RWPE2 (cell line): ENCODE measurements at regions not wholly inside any gene's neighbourhood (a gene's known extent, or its start where the extent isn't known, plus 50 kb on each side); places are given as distances from the start of the nearest gene placed in this dataset.

ENCODE experiments used
- ATAC-seq: fragments of 200-7000 bp; cut with Tn5 transposase; 3 replicates; pipeline ENCODE4 v1.9.1; 2021; ENCODE audit warnings: low read depth
- DNase-seq: peaks from one replicate; pipeline ENCODE4 v3.0.0-alpha.2; 2020; ENCODE audit warnings: low spot score
- H3K27ac ChIP-seq: fragments of 450-650 bp; 2 replicates; pipeline ENCODE4 v1.5.1; 2017; ENCODE audit warnings: mild to moderate bottlenecking; ENCODE audit not compliant: poor library complexity, severe bottlenecking
- H3K27me3 ChIP-seq: fragments of 250-450 bp; sonication (Bioruptor Pico); 2 replicates; pipeline ENCODE4 v1.5.1; 2021; ENCODE audit warnings: mild to moderate bottlenecking, moderate library complexity; ENCODE audit not compliant: insufficient read depth, poor library complexity, severe bottlenecking
- H3K36me3 ChIP-seq: fragments of 250-450 bp; sonication (Bioruptor Pico); 2 replicates; pipeline ENCODE4 v1.5.1; 2020; ENCODE audit warnings: low read depth, mild to moderate bottlenecking, moderate library complexity
- H3K4me1 ChIP-seq: fragments of 250-450 bp; sonication (Bioruptor Pico); 2 replicates; pipeline ENCODE4 v1.5.1; 2021; ENCODE audit warnings: mild to moderate bottlenecking, moderate library complexity; ENCODE audit not compliant: insufficient read depth, poor library complexity, severe bottlenecking
- H3K4me3 ChIP-seq: fragments of 250-450 bp; sonication (Bioruptor Pico); 2 replicates; pipeline ENCODE4 v1.5.1; 2021; ENCODE audit warnings: mild to moderate bottlenecking, moderate library complexity; ENCODE audit not compliant: severe bottlenecking
- H3K9me3 ChIP-seq: fragments of 250-450 bp; sonication (Bioruptor Pico); 2 replicates; pipeline ENCODE4 v1.5.1; 2021; ENCODE audit warnings: mild to moderate bottlenecking, moderate library complexity; ENCODE audit not compliant: severe bottlenecking
- CTCF ChIP-seq: fragments of 450-650 bp; IDR thresholded peaks from one replicate; pipeline ENCODE4 v1.5.1; 2017; ENCODE audit warnings: mild to moderate bottlenecking, moderate library complexity; ENCODE audit not compliant: poor library complexity, severe bottlenecking

- Histone ChIP-seq H3K36me3 (no peaks in the 10 kb centered on the region), H3K4me1 (peaks cover 3% of the 10 kb centered on the region), H3K9me3 (no peaks in the 10 kb centered on the region), H3K27me3 (no peaks in the 10 kb centered on the region), H3K4me3 (no peak overlapping the region), H3K27ac (no peak overlapping the region)
- DNase-seq (no peak), ATAC-seq (peak; percentile 78)
- no peak for TF ChIP-seq CTCF
Observed at GRCh38 chr21:27219068-27219467, 252.2 kb upstream of the ADAMTS5 start.

- DNase-seq (no peak), ATAC-seq (no peak)
- Histone ChIP-seq H3K4me3 (no peak overlapping the region), H3K36me3 (no peaks in the 10 kb centered on the region), H3K4me1 (no peaks in the 10 kb centered on the region), H3K9me3 (no peaks in the 10 kb centered on the region), H3K27me3 (no peaks in the 10 kb centered on the region), H3K27ac (no peak overlapping the region)
- TF ChIP-seq CTCF: no peak
Observed at GRCh38 chr21:27213303-27213702, 246.4 kb upstream of the ADAMTS5 start.

- no peaks in the 10 kb centered on the region for H3K4me1 ChIP-seq
- ATAC-seq: no peak
- H3K27me3 ChIP-seq: no peaks in the 10 kb centered on the region
- no peak overlapping the region for H3K27ac ChIP-seq
- no peak overlapping the region for H3K4me3 ChIP-seq
- no peaks in the 10 kb centered on the region for H3K36me3 ChIP-seq
- no peak for DNase-seq
- no peaks in the 10 kb centered on the region for H3K9me3 ChIP-seq
- no peak for TF ChIP-seq CTCF
Observed at GRCh38 chr21:27212441-27212840, 245.6 kb upstream of the ADAMTS5 start.

GRCh38 chr21:27209546-27209945 is 242.7 kb upstream of the ADAMTS5 start:
- no peaks in the 10 kb centered on the region for H3K4me1 ChIP-seq
- no peak for DNase-seq
- no peak overlapping the region for H3K4me3 ChIP-seq
- H3K27me3 ChIP-seq: no peaks in the 10 kb centered on the region
- ATAC-seq: no peak
- H3K9me3 ChIP-seq: no peaks in the 10 kb centered on the region
- H3K36me3 ChIP-seq: no peaks in the 10 kb centered on the region
- H3K27ac ChIP-seq: no peak overlapping the region
- TF ChIP-seq CTCF: no peak

- no peak for TF ChIP-seq CTCF
- DNase-seq (no peak), ATAC-seq (no peak)
- no peaks in the 10 kb centered on the region for H3K9me3 ChIP-seq
- H3K4me3 ChIP-seq: no peak overlapping the region
- no peaks in the 10 kb centered on the region for H3K4me1 ChIP-seq
- H3K36me3 ChIP-seq: no peaks in the 10 kb centered on the region
- H3K27ac ChIP-seq: no peak overlapping the region
- no peaks in the 10 kb centered on the region for H3K27me3 ChIP-seq
Observed at GRCh38 chr21:27206368-27206982, 239.6 kb upstream of the ADAMTS5 start.
